22Rv1 (cell line): ENCODE measurements at regions not wholly inside any gene's neighbourhood (a gene's known extent, or its start where the extent isn't known, plus 50 kb on each side); places are given as distances from the start of the nearest gene placed in this dataset.

Experiments used
- ZFX ChIP-seq: fragments of 450-650 bp; IDR thresholded peaks from 2 replicates; pipeline ENCODE4 v1.6.1; 2017; ENCODE audit warnings: antibody characterized with exemption, borderline replicate concordance
- TF ChIP-seq, protein P1 (sequence below): fragments of 450-650 bp; IDR thresholded peaks from 2 replicates; pipeline ENCODE4 v1.5.1; 2017; ENCODE audit warnings: mild to moderate bottlenecking

DNA sequence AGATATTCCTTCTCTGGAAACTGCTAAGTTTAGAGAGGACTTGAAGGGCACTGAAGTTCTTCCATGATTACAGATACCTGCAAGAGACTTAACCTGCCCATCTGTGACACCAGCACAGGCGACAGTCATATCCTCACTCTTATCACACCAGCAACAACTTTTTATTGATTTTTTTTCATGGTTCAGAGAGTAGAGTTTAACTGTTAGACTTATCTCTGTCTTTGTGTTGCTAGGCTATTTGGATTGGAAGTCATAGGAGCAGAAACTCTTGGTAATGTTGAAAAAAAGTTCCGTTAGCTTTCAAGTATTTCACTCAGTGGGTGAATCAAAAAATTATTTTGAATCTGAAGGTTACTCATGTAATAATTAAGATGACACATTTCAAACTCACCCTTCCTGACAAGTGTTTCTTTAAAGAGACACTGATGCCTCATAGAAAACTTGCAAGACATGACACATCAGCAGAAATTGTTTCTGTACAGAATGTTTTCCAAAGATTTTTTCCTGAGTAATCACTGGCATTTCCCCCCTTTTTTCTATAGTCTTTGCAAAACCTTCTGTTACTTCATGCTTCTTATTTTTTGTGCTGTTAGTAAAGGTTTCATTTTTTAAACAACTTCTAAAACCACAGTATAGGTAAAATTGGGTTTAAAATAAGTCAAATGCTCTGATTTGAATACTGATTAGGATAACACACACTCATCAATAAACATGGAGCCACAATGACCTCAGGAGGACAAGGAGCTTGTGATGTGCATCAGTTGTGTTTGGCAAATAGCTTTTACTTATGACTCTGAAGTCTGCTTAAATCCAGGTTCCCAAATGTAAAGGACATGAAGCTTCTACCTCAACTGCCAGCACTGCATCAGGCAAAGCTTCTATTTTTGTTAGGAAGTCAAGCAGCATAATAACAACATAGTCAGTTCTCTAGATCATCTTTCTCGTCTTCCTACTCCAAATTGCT lies 252.9 kb upstream of the MAN1A1 start:
- TF ChIP-seq, protein P1, sequence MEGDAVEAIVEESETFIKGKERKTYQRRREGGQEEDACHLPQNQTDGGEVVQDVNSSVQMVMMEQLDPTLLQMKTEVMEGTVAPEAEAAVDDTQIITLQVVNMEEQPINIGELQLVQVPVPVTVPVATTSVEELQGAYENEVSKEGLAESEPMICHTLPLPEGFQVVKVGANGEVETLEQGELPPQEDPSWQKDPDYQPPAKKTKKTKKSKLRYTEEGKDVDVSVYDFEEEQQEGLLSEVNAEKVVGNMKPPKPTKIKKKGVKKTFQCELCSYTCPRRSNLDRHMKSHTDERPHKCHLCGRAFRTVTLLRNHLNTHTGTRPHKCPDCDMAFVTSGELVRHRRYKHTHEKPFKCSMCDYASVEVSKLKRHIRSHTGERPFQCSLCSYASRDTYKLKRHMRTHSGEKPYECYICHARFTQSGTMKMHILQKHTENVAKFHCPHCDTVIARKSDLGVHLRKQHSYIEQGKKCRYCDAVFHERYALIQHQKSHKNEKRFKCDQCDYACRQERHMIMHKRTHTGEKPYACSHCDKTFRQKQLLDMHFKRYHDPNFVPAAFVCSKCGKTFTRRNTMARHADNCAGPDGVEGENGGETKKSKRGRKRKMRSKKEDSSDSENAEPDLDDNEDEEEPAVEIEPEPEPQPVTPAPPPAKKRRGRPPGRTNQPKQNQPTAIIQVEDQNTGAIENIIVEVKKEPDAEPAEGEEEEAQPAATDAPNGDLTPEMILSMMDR = no peak
- no peak for TF ChIP-seq ZFX
